Neural progenitor cell (in vitro differentiated cells): ENCODE measurements at regions not wholly inside any gene's neighbourhood (a gene's known extent, or its start where the extent isn't known, plus 50 kb on each side); places are given as distances from the start of the nearest gene placed in this dataset.

Experiments used
- DNase-seq: peaks from one replicate; pipeline ENCODE4 v3.0.0-alpha.2; 2016; ENCODE audit warnings: low spot score
- H2AFZ ChIP-seq: fragments of 200-600 bp; sonication (generic); replicated peaks from 2 replicates; pipeline ENCODE4 v1.6.1; 2016; ENCODE audit warnings: antibody characterized with exemption
- H3F3A ChIP-seq: fragments of 200-600 bp; sonication (generic); 2 replicates; pipeline ENCODE4 v1.6.1; 2016; ENCODE audit warnings: antibody characterized with exemption, low read depth
- H3K27ac ChIP-seq: fragments of 200-600 bp; sonication (generic); 2 replicates; pipeline ENCODE4 v1.5.1; 2016; ENCODE audit warnings: mild to moderate bottlenecking
- H3K27me3 ChIP-seq: fragments of 200-600 bp; sonication (generic); 2 replicates; pipeline ENCODE4 v1.6.1; 2016; ENCODE audit warnings: mild to moderate bottlenecking, moderate library complexity
- H3K36me3 ChIP-seq: fragments of 200-600 bp; sonication (generic); 2 replicates; pipeline ENCODE4 v1.5.1; 2016
- H3K4me1 ChIP-seq: fragments of 200-600 bp; sonication (generic); 2 replicates; pipeline ENCODE4 v1.6.1; 2016; ENCODE audit warnings: mixed run types
- H3K4me2 ChIP-seq: fragments of 200-600 bp; sonication (generic); 2 replicates; pipeline ENCODE4 v1.6.1; 2016
- H3K4me3 ChIP-seq: fragments of 200-600 bp; sonication (generic); 2 replicates; pipeline ENCODE4 v1.5.1; 2016
- H3K79me2 ChIP-seq: fragments of 200-600 bp; sonication (generic); 2 replicates; pipeline ENCODE4 v1.6.1; 2016; ENCODE audit warnings: low read depth
- H3K9ac ChIP-seq: fragments of 200-600 bp; sonication (generic); 2 replicates; pipeline ENCODE4 v1.6.1; 2016
- H3K9me3 ChIP-seq: fragments of 200-600 bp; sonication (generic); 2 replicates; pipeline ENCODE4 v1.5.1; 2016; ENCODE audit warnings: low read depth
- H4K20me1 ChIP-seq: fragments of 200-600 bp; sonication (generic); 2 replicates; pipeline ENCODE4 v1.6.1; 2016; ENCODE audit warnings: low read depth
- H3K27ac Mint-ChIP-seq: 3 replicates; pipeline ENCODE4 v1.8.0; 2021; ENCODE audit warnings: mixed read lengths
- H3K27me3 Mint-ChIP-seq: 2 replicates; pipeline ENCODE4 v1.8.0; 2022; ENCODE audit warnings: low read depth, mild to moderate bottlenecking, inconsistent platforms, moderate library complexity, mixed read lengths; ENCODE audit not compliant: insufficient read depth
- H3K36me3 Mint-ChIP-seq: 3 replicates; pipeline ENCODE4 v1.8.0; 2021; ENCODE audit warnings: mixed read lengths
- H3K4me1 Mint-ChIP-seq: 3 replicates; pipeline ENCODE4 v1.8.0; 2021; ENCODE audit warnings: mixed read lengths
- H3K4me3 Mint-ChIP-seq: 3 replicates; pipeline ENCODE4 v1.8.0; 2021; ENCODE audit warnings: mild to moderate bottlenecking, moderate library complexity, mixed read lengths
- H3K9me3 Mint-ChIP-seq: 3 replicates; pipeline ENCODE4 v1.8.0; 2020; ENCODE audit warnings: mixed read lengths
- EZH2 ChIP-seq: fragments of 200-600 bp; sonication (generic); IDR thresholded peaks from 2 replicates; pipeline ENCODE4 v1.6.1; 2017; ENCODE audit warnings: antibody characterized with exemption, mild to moderate bottlenecking, moderate library complexity
- EZH2phosphoT487 ChIP-seq: fragments of 200-600 bp; sonication (generic); IDR thresholded peaks from 2 replicates; pipeline ENCODE4 v1.6.1; 2017; ENCODE audit warnings: antibody characterized with exemption
- TF ChIP-seq, protein P1 (sequence below): fragments of 200-600 bp; sonication (generic); IDR thresholded peaks from 2 replicates; pipeline ENCODE4 v1.5.1; 2017; ENCODE audit warnings: antibody characterized with exemption, mild to moderate bottlenecking

DNA sequence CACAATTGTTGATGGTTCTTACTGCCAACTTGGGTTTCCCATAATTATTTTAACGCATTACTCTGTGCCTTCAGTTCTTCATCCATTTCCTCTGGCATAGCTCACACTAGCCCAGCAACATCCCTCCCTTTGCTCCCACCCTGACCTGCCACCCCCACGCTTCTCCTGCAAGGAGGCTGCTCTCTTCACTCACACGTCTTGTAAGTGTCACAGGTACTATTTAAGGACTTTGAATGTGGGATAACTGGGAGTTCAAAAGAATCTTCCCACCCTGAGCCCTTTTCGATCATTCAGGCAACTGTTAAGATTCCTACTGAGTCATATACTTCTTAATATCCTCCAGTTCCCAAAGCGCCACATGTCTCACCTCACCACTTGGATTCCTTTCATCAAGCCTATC, 95.4 kb downstream of the PXDC1 start:
- TF ChIP-seq EZH2phosphoT487 (no peak), EZH2 (no peak)
- TF ChIP-seq, protein P1, sequence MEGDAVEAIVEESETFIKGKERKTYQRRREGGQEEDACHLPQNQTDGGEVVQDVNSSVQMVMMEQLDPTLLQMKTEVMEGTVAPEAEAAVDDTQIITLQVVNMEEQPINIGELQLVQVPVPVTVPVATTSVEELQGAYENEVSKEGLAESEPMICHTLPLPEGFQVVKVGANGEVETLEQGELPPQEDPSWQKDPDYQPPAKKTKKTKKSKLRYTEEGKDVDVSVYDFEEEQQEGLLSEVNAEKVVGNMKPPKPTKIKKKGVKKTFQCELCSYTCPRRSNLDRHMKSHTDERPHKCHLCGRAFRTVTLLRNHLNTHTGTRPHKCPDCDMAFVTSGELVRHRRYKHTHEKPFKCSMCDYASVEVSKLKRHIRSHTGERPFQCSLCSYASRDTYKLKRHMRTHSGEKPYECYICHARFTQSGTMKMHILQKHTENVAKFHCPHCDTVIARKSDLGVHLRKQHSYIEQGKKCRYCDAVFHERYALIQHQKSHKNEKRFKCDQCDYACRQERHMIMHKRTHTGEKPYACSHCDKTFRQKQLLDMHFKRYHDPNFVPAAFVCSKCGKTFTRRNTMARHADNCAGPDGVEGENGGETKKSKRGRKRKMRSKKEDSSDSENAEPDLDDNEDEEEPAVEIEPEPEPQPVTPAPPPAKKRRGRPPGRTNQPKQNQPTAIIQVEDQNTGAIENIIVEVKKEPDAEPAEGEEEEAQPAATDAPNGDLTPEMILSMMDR = no peak
- no peak overlapping the region for H3K4me2 ChIP-seq
- H3K27ac ChIP-seq = no peak overlapping the region
- H3K79me2 ChIP-seq = no peaks in the 10 kb centered on the region
- H3K36me3 ChIP-seq = no peaks in the 10 kb centered on the region
- H3K4me3 Mint-ChIP-seq = no peak overlapping the region
- H3K9me3 Mint-ChIP-seq = peaks cover 6% of the 10 kb centered on the region
- no peak for DNase-seq
- no peaks in the 10 kb centered on the region for H3K36me3 Mint-ChIP-seq
- H3K27me3 ChIP-seq = no peaks in the 10 kb centered on the region
- H3K4me3 ChIP-seq = no peak overlapping the region
- H3K9ac ChIP-seq = no peak overlapping the region
- no peak overlapping the region for H3K27ac Mint-ChIP-seq
- H3F3A ChIP-seq = no peaks in the 10 kb centered on the region
- no peaks in the 10 kb centered on the region for H4K20me1 ChIP-seq
- H3K4me1 Mint-ChIP-seq = peaks cover 6% of the 10 kb centered on the region
- H3K9me3 ChIP-seq = no peaks in the 10 kb centered on the region
- no peak overlapping the region for H2AFZ ChIP-seq
- H3K4me1 ChIP-seq = no peaks in the 10 kb centered on the region
- H3K27me3 Mint-ChIP-seq = peaks cover 5% of the 10 kb centered on the region

DNA sequence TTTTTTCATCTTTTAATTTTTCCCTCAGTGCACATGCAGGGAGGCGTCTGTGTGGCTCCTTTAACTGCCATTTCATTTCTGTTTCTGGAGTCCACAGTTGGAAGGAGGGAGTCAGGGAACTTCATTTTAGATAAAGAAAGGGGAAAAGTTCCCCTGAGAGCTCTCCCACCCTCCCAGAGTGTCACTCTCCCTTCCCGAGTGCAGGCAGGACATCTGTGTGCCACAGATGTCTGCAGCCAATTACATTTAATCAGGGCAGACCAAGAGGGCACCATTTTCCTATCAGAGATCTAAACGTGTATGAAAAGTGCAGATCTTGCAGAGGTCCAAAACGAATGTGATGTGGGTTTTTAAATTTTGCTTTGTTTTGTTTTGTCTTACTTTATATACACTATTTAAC, 96.6 kb downstream of the PXDC1 start:
- DNase-seq = no peak
- Histone ChIP-seq H3K4me3 (no peak overlapping the region), H3K27ac (no peak overlapping the region), H3K79me2 (no peaks in the 10 kb centered on the region), H3K36me3 (no peaks in the 10 kb centered on the region), H3K27me3 (no peaks in the 10 kb centered on the region), H3F3A (no peaks in the 10 kb centered on the region), H3K4me1 (no peaks in the 10 kb centered on the region), H2AFZ (no peak overlapping the region), H3K9me3 (no peaks in the 10 kb centered on the region), H3K9ac (no peak overlapping the region), H3K4me2 (no peak overlapping the region), H4K20me1 (no peaks in the 10 kb centered on the region)
- Mint-ChIP-seq H3K9me3 (peaks cover 6% of the 10 kb centered on the region), H3K36me3 (no peaks in the 10 kb centered on the region), H3K4me3 (no peak overlapping the region), H3K27me3 (peaks cover 5% of the 10 kb centered on the region), H3K4me1 (peaks cover 10% of the 10 kb centered on the region), H3K27ac (no peak overlapping the region)
- no peak for TF ChIP-seq EZH2
- TF ChIP-seq, protein P1 = no peak
- no peak for TF ChIP-seq EZH2phosphoT487

DNA sequence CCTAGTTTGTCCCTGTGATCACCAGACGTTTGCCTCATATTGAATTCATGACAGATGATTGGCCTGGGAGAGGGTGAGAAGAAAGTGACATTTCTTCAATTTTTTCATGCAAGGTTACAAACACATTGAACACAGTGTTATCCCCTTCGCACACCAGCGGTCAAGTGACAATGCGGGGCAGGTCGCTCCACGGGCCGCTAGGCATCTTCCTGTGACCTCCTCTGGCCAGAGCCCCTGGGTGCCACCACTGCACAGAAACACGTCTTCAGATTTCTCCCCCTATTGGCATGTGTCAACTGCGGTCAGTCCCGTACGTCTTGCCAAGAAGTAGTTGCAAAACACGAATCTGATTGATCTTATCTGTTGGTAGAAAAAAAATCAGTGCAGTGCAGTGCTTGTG, 97.1 kb downstream of the PXDC1 start:
- Mint-ChIP-seq H3K27me3 (peaks cover 5% of the 10 kb centered on the region), H3K9me3 (peaks cover 6% of the 10 kb centered on the region), H3K36me3 (no peaks in the 10 kb centered on the region), H3K4me3 (no peak overlapping the region), H3K4me1 (peaks cover 10% of the 10 kb centered on the region), H3K27ac (no peak overlapping the region)
- H3K9ac ChIP-seq = no peak overlapping the region
- TF ChIP-seq EZH2phosphoT487 = no peak
- TF ChIP-seq EZH2 = no peak
- H3K27ac ChIP-seq = no peak overlapping the region
- H3K9me3 ChIP-seq = no peaks in the 10 kb centered on the region
- no peak overlapping the region for H3K4me3 ChIP-seq
- no peak for DNase-seq
- no peaks in the 10 kb centered on the region for H3K27me3 ChIP-seq
- H3K79me2 ChIP-seq = no peaks in the 10 kb centered on the region
- no peak overlapping the region for H3K4me2 ChIP-seq
- H3K4me1 ChIP-seq = no peaks in the 10 kb centered on the region
- no peak overlapping the region for H2AFZ ChIP-seq
- H3K36me3 ChIP-seq = no peaks in the 10 kb centered on the region
- H3F3A ChIP-seq = no peaks in the 10 kb centered on the region
- H4K20me1 ChIP-seq = no peaks in the 10 kb centered on the region

DNA sequence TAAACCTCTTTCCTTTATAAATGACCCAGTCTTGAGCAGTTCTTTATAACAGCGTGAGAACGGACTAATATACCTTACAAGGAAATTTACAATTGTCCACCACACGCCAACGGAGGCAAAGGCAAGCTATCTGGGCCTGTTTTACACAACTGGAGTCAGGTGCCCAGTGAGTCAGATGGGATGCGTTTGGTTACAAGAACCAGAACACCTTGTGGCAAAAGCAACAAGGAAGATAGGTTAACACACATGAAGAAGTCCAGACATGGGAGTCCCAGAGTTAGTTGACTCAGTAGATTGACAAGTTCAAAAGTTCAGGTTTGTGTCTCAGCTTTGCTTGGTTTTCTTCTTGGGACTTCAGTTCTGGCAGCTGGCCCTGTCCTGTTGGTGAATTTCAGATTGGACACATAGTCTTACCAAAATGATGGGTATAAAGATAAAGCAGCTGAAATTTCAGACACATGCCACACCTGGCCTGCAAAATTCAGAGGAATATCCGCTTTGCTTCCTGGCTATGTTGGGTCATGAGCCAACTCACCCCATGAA, 97.9 kb downstream of the PXDC1 start:
- no peaks in the 10 kb centered on the region for H4K20me1 ChIP-seq
- Mint-ChIP-seq H3K36me3 (no peaks in the 10 kb centered on the region), H3K9me3 (peaks cover 6% of the 10 kb centered on the region), H3K27ac (no peak overlapping the region), H3K4me1 (peaks cover 10% of the 10 kb centered on the region), H3K4me3 (no peak overlapping the region), H3K27me3 (peaks cover 5% of the 10 kb centered on the region)
- no peak overlapping the region for H3K27ac ChIP-seq
- no peak overlapping the region for H3K4me2 ChIP-seq
- no peaks in the 10 kb centered on the region for H3F3A ChIP-seq
- TF ChIP-seq EZH2 (no peak), EZH2phosphoT487 (no peak)
- TF ChIP-seq, protein P1 = no peak
- no peak overlapping the region for H3K4me3 ChIP-seq
- H3K79me2 ChIP-seq = no peaks in the 10 kb centered on the region
- H3K4me1 ChIP-seq = no peaks in the 10 kb centered on the region
- no peak overlapping the region for H3K9ac ChIP-seq
- no peak overlapping the region for H2AFZ ChIP-seq
- H3K36me3 ChIP-seq = no peaks in the 10 kb centered on the region
- DNase-seq = no peak
- H3K27me3 ChIP-seq = no peaks in the 10 kb centered on the region
- no peaks in the 10 kb centered on the region for H3K9me3 ChIP-seq
